H1 (cell line): ENCODE measurements at regions not wholly inside any gene's neighbourhood (a gene's known extent, or its start where the extent isn't known, plus 50 kb on each side); places are given as distances from the start of the nearest gene placed in this dataset.

Experiments
- CTCF ChIA-PET: fragments of 300-600 bp; sonication (Branson Sonifier 250); formaldehyde crosslinking; loops from one replicate; lab custom pipeline; 2021; ENCODE audit not compliant: partially characterized antibody; lab: Charles Lee
- POLR2A ChIA-PET: fragments of 300-600 bp; sonication (Branson Sonifier 250); formaldehyde crosslinking; loops from one replicate; lab custom pipeline; 2021; ENCODE audit warnings: inconsistent platforms; ENCODE audit not compliant: partially characterized antibody; lab: Charles Lee
- DNase-seq, 2 experiments: peaks; one replicate each; pipeline versions ENCODE4 v3.0.0 to v3.0.0-alpha.2; 2010 to 2022; ENCODE audit warnings: low spot score in 2 of 2, low read depth in 1 of 2, mixed read lengths in 1 of 2
- FAIRE-seq: peaks from 2 replicates; lab custom pipeline; 2011; peaks lifted over from hg19 to GRCh38; lab: Jason Lieb, UNC
- H2AFZ ChIP-seq: 2 replicates; pipeline ENCODE4 v1.8.1; 2012; ENCODE audit warnings: low read length, inconsistent platforms
- H2AK5ac ChIP-seq: 2 replicates; pipeline ENCODE4 v1.6.1; 2013; ENCODE audit warnings: low read depth, low read length
- H2BK120ac ChIP-seq: replicated peaks from 2 replicates; pipeline ENCODE3; 2013; ENCODE audit warnings: low read depth, low read length, inconsistent platforms
- H2BK12ac ChIP-seq: 2 replicates; pipeline ENCODE4 v1.6.1; 2013; ENCODE audit warnings: low read depth, low read length
- H2BK15ac ChIP-seq: 2 replicates; pipeline ENCODE4 v1.6.1; 2013; ENCODE audit warnings: low read length
- H2BK20ac ChIP-seq: 2 replicates; pipeline ENCODE4 v1.6.1; 2013; ENCODE audit warnings: low read length
- H2BK5ac ChIP-seq: 2 replicates; pipeline ENCODE4 v1.6.1; 2013; ENCODE audit warnings: low read depth, low read length
- H3K14ac ChIP-seq: 2 replicates; pipeline ENCODE4 v1.6.1; 2013; ENCODE audit warnings: inconsistent platforms; ENCODE audit not compliant: insufficient read length
- H3K18ac ChIP-seq: 2 replicates; pipeline ENCODE4 v1.6.1; 2013; ENCODE audit warnings: low read length; ENCODE audit errors: extremely low read depth
- H3K23ac ChIP-seq: 2 replicates; pipeline ENCODE4 v1.6.1; 2013; ENCODE audit warnings: inconsistent platforms; ENCODE audit not compliant: insufficient read length
- H3K23me2 ChIP-seq: 2 replicates; pipeline ENCODE4 v1.6.1; 2013; ENCODE audit warnings: low read depth, low read length
- H3K27ac ChIP-seq: 2 replicates; pipeline ENCODE4 v1.6.1; 2011; ENCODE audit warnings: low read depth, low read length, inconsistent platforms
- H3K27me3 ChIP-seq, 4 experiments: replicated peaks in 1 of 4; 1 replicate in 1 of 4; 2 replicates in 3 of 4; pipeline versions ENCODE4 v1.6.1 to v1.8.1; 2011 to 2013; ENCODE audit warnings: low read length in 3 of 4, mild to moderate bottlenecking in 3 of 4, inconsistent platforms in 2 of 4, mixed read lengths in 2 of 4, moderate library complexity in 1 of 4; ENCODE audit not compliant: control insufficient read depth in 3 of 4, insufficient read depth in 3 of 4; ENCODE audit errors: extremely low read depth in 1 of 4
- H3K36me3 ChIP-seq, 4 experiments: 2 replicates each; pipeline versions ENCODE4 v1.6.1 to v1.8.1; 2011 to 2013; ENCODE audit warnings: mild to moderate bottlenecking in 4 of 4, low read length in 3 of 4, moderate library complexity in 2 of 4, control low read depth in 1 of 4, inconsistent platforms in 1 of 4; ENCODE audit not compliant: insufficient read depth in 4 of 4, control insufficient read depth in 2 of 4
- H3K4ac ChIP-seq: replicated peaks from 2 replicates; pipeline ENCODE3; 2013; ENCODE audit warnings: low read length, low read depth, mixed read lengths, inconsistent platforms; ENCODE audit not compliant: insufficient read length
- H3K4me1 ChIP-seq, 4 experiments: replicated peaks in 1 of 4; 1 replicate in 1 of 4; 2 replicates in 3 of 4; pipeline versions ENCODE4 v1.6.1 to v1.8.1; 2011 to 2013; ENCODE audit warnings: low read length in 3 of 4, inconsistent platforms in 2 of 4, mixed read lengths in 1 of 4; ENCODE audit not compliant: insufficient read depth in 4 of 4, control insufficient read depth in 3 of 4
- H3K4me2 ChIP-seq, 2 experiments: 2 replicates each; pipeline versions ENCODE4 v1.6.1 to v1.8.1; 2011 to 2013; ENCODE audit warnings: low read depth in 2 of 2, low read length in 2 of 2, control low read depth in 1 of 2, inconsistent platforms in 1 of 2, mild to moderate bottlenecking in 1 of 2; ENCODE audit not compliant: insufficient read depth in 1 of 2
- H3K4me3 ChIP-seq, 4 experiments: fragments of 200-600, 300-600 bp in 1 of 4; sonication (generic), shearing (Covaris generic), sonication (Bioruptor Twin) in 1 of 4; 2 replicates each; pipeline versions ENCODE4 v1.5.1 to v1.8.1; 2011 to 2016; ENCODE audit warnings: low read length in 4 of 4, low read depth in 3 of 4, control low read depth in 2 of 4, inconsistent platforms in 2 of 4, mild to moderate bottlenecking in 2 of 4, mixed read lengths in 1 of 4, moderate library complexity in 1 of 4; ENCODE audit not compliant: insufficient read depth in 2 of 4; ENCODE audit errors: extremely low read depth in 1 of 4
- H3K56ac ChIP-seq: replicated peaks from 2 replicates; pipeline ENCODE3; 2013; ENCODE audit warnings: low read depth, mild to moderate bottlenecking, mixed read lengths, low read length, inconsistent platforms; ENCODE audit not compliant: insufficient read length
- H3K79me1 ChIP-seq: 2 replicates; pipeline ENCODE4 v1.6.1; 2013; ENCODE audit warnings: low read depth, low read length, control low read depth
- H3K79me2 ChIP-seq, 2 experiments: 2 replicates each; pipeline versions ENCODE4 v1.6.1 to v1.8.1; 2012 to 2013; ENCODE audit warnings: low read length in 2 of 2, mild to moderate bottlenecking in 2 of 2, inconsistent platforms in 1 of 2; ENCODE audit not compliant: insufficient read depth in 2 of 2, control insufficient read depth in 1 of 2
- H3K9ac ChIP-seq, 4 experiments: replicated peaks in 1 of 4; 1 replicate in 1 of 4; 2 replicates in 3 of 4; pipeline versions ENCODE4 v1.6.1 to v1.8.1; 2011 to 2013; ENCODE audit warnings: low read depth in 3 of 4, low read length in 3 of 4, control low read depth in 2 of 4, mild to moderate bottlenecking in 2 of 4, moderate library complexity in 2 of 4, inconsistent platforms in 1 of 4; ENCODE audit errors: extremely low read depth in 1 of 4
- H3K9me3 ChIP-seq, 2 experiments: 2 replicates each; pipeline versions ENCODE4 v1.6.1 to v1.8.1; 2012 to 2013; ENCODE audit warnings: mild to moderate bottlenecking in 2 of 2, moderate library complexity in 2 of 2, control low read depth in 1 of 2, inconsistent platforms in 1 of 2, low read depth in 1 of 2, low read length in 1 of 2, mixed read lengths in 1 of 2; ENCODE audit not compliant: insufficient read depth in 2 of 2
- H4K20me1 ChIP-seq, 2 experiments: replicated peaks in 1 of 2; 2 replicates each; pipeline versions ENCODE3 to v1.8.1; 2011 to 2013; ENCODE audit warnings: inconsistent platforms in 2 of 2, low read length in 2 of 2, mild to moderate bottlenecking in 1 of 2; ENCODE audit not compliant: insufficient read depth in 2 of 2, control insufficient read depth in 1 of 2
- H4K5ac ChIP-seq: 2 replicates; pipeline ENCODE4 v1.6.1; 2013; ENCODE audit warnings: low read length, low read depth, mixed read lengths, inconsistent platforms; ENCODE audit not compliant: insufficient read length
- H4K8ac ChIP-seq: 2 replicates; pipeline ENCODE4 v1.8.0; 2013; ENCODE audit warnings: mild to moderate bottlenecking, moderate library complexity, low read length, inconsistent platforms; ENCODE audit not compliant: insufficient read depth; ENCODE audit errors: extremely low read depth
- H4K91ac ChIP-seq: replicated peaks from 2 replicates; pipeline ENCODE3; 2013; ENCODE audit warnings: low read length, mixed read lengths, inconsistent platforms; ENCODE audit not compliant: insufficient read length
- ASH2L ChIP-seq: fragments of 200-600, 300-600 bp; sonication (generic); IDR thresholded peaks from one replicate; pipeline ENCODE4 v1.7.1; 2017; ENCODE audit warnings: low read length
- ATF3 ChIP-seq: IDR thresholded peaks from 2 replicates; pipeline ENCODE4 v1.6.1; 2011; ENCODE audit warnings: low read depth, mild to moderate bottlenecking, low read length; ENCODE audit not compliant: insufficient read depth
- BRCA1 ChIP-seq: IDR thresholded peaks from 2 replicates; pipeline ENCODE4 v1.6.1; 2012; ENCODE audit warnings: low read depth, low read length, improper control_type of control experiment
- POLR2AphosphoS5 ChIP-seq: IDR thresholded peaks from 2 replicates; pipeline ENCODE4 v1.6.1; 2011; ENCODE audit warnings: low read depth, low read length
- TEAD4 ChIP-seq: IDR thresholded peaks from 2 replicates; pipeline ENCODE4 v1.6.1; 2012; ENCODE audit warnings: low read depth, low read length, inconsistent platforms, mixed read lengths
- WGBS, 2 experiments: shearing (Covaris generic) in 1 of 2; methylation state at CpG; one replicate each; pipeline versions ENCODE4 v1.1.6 to v1.1.7; 2013 to 2015; ENCODE audit warnings: low lambda C conversion rate in 2 of 2, mixed read lengths in 2 of 2, inconsistent platforms in 1 of 2, low coverage in 1 of 2, missing lambda C conversion rate in 1 of 2; ENCODE audit not compliant: insufficient replicate concordance in 2 of 2, insufficient coverage in 1 of 2, insufficient read length in 1 of 2; ENCODE audit errors: extremely low coverage in 1 of 2, missing lambda C conversion rate in 1 of 2; 5-methylcytosine and 5-hydroxymethylcytosine counted together

DNA sequence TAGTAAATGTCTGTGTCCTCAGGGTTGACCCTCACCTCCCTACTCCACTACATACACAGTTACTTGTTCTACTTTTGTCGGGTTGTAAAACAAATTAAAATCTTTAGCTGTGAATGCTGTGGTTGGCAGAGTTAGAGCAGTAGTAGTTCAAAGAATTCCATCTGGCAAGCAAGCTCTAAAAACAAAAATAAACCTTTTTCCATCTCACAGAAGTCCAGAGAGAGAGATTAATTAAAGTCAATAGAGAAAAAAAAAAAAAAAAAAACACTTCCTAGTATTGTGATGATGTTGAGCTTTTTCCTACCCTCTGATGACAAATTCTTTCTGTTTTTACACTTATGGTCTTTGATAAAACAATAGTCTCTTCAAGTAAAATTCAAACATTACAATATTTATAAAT, 338.4 kb downstream of the PCDH17 start:
- Histone ChIP-seq H4K8ac (no peak overlapping the region), H3K23me2 (no peaks in the 10 kb centered on the region), H4K20me1 (no peaks in the 10 kb centered on the region), H3K9me3 (peaks cover 18 to 21% of the 10 kb centered on the region in 2 experiments), H3K4me2 (no peak overlapping the region), H3K4ac (no peak overlapping the region), H3K4me3 (no peak overlapping the region), H3K79me2 (no peaks in the 10 kb centered on the region), H4K5ac (no peak overlapping the region), H2BK20ac (no peak overlapping the region), H3K36me3 (no peaks in the 10 kb centered on the region), H2AFZ (no peak overlapping the region), H2BK120ac (no peak overlapping the region), H2BK12ac (no peak overlapping the region), H2BK5ac (no peak overlapping the region), H3K14ac (no peak overlapping the region), H3K79me1 (no peaks in the 10 kb centered on the region), H3K4me1 (no peaks in the 10 kb centered on the region), H3K27ac (no peak overlapping the region), H3K9ac (no peak overlapping the region), H2AK5ac (no peak overlapping the region), H4K91ac (no peak overlapping the region), H2BK15ac (no peak overlapping the region), H3K18ac (no peak overlapping the region), H3K27me3 (no peaks in the 10 kb centered on the region), H3K56ac (no peak overlapping the region), H3K23ac (no peak overlapping the region)
- CTCF ChIA-PET = interaction anchor here (0.6 kb wide), 1 partner anchor 426 kb away, joined by 3 read pairs; no protein-coding TSS in a partner anchor
- no peak for DNase-seq
- 100% methylated on average over 1 of the region's 1 CpG; no CpG with 5 or more reads in 1 of the 2 experiments for WGBS, 2 experiments
- TF ChIP-seq ATF3 (no peak), ASH2L (no peak), POLR2AphosphoS5 (no peak), BRCA1 (no peak), TEAD4 (no peak)
- FAIRE-seq = no peak
- POLR2A ChIA-PET = no interaction called here
